Subcutaneous abdominal adipose tissue (tissue), 5 donors: ENCODE measurements at regions not wholly inside any gene's neighbourhood (a gene's known extent, or its start where the extent isn't known, plus 50 kb on each side); places are given as distances from the start of the nearest gene placed in this dataset.
"Not testable (repeated sequence)": the region's sequence is repeated elsewhere in the genome, so short reads cannot be mapped to it uniquely, and the experiment has no call there.

Source experiments
- H3K27ac ChIP-seq: one replicate; pipeline ENCODE4 v1.7.0; 2013; ENCODE audit warnings: low read depth, mild to moderate bottlenecking, inconsistent platforms, low read length, moderate library complexity
- H3K27me3 ChIP-seq, 5 donors: one replicate each; pipeline ENCODE4 v1.7.0; 2013; ENCODE audit warnings: low read length in 5 of 5, inconsistent platforms in 1 of 5; ENCODE audit not compliant: control insufficient read depth in 5 of 5, insufficient read depth in 4 of 5
- H3K36me3 ChIP-seq, 5 donors: one replicate each; pipeline ENCODE4 v1.7.0; 2013; ENCODE audit warnings: low read length in 5 of 5; ENCODE audit not compliant: control insufficient read depth in 5 of 5, insufficient read depth in 5 of 5
- H3K4me1 ChIP-seq, 5 donors: one replicate each; pipeline ENCODE4 v1.7.0; 2013; ENCODE audit warnings: low read length in 5 of 5, mild to moderate bottlenecking in 3 of 5, moderate library complexity in 1 of 5; ENCODE audit not compliant: control insufficient read depth in 5 of 5, insufficient read depth in 5 of 5
- H3K4me3 ChIP-seq, 5 donors: one replicate each; pipeline ENCODE4 v1.7.0; 2013; ENCODE audit warnings: low read length in 5 of 5, low read depth in 1 of 5
- H3K9ac ChIP-seq, 5 donors: one replicate each; pipeline ENCODE4 v1.7.0; 2013; ENCODE audit warnings: low read length in 5 of 5, mild to moderate bottlenecking in 4 of 5, moderate library complexity in 3 of 5
- H3K9me3 ChIP-seq, 5 donors: one replicate each; pipeline ENCODE4 v1.7.0; 2013; ENCODE audit warnings: low read length in 5 of 5; ENCODE audit not compliant: control insufficient read depth in 5 of 5
- donor health status: healthy.
- donor health status: healthy.
- donor health status: healthy.
- donor health status: healthy.
- donor health status: healthy.

DNA sequence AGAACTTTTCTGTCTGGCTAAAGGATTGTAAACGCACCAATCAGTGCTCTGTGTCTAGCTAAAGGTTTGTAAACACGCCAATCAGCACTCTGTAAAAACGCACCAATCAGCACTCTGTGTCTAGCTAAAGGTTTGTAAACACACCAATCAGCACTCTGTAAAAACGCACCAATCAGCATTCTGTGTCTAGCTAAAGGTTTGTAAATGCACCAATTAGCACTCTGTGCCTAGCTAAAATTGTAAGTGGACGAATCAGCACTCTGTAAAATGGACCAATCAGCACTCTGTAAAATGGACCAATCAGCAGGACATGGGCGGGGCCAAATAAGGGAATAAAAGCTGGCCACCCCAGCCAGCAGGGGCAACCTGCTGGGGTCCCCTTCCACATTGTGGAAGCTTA lies 134.1 kb downstream of the PSAT1 start:
- not testable (repeated sequence) for H3K9ac ChIP-seq, H3K27me3 ChIP-seq, H3K4me1 ChIP-seq, H3K27ac ChIP-seq, H3K4me3 ChIP-seq, H3K36me3 ChIP-seq, H3K9me3 ChIP-seq

DNA sequence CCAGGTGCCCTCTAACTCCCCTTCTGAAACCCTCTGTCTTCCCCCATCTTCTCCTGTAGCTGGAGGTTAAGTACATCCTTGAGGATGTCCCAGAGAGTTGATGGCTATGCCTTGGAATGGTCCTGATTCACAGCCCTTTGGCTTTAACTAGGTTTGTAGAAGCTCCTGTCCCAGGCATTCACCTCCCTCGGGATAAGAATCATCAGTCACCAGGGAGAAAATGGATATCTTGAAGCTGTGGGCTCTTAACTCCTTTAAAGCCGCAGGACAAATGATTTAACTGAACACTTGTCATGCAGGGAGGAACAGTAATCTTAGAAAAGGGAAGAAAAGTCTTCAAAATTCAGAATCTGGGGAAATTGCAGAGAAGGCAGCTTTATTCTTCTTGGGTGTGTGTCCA lies 139.9 kb downstream of the PSAT1 start:
- Histone ChIP-seq H3K4me3 (no peak overlapping the region), H3K27me3 (peaks cover 0 to 17% (median 5%) of the 10 kb centered on the region in 5 donors), H3K9me3 (no peaks in the 10 kb centered on the region), H3K4me1 (peaks cover 0 to 9% (median 4%) of the 10 kb centered on the region in 5 donors), H3K27ac (no peak overlapping the region), H3K9ac (no peak overlapping the region), H3K36me3 (no peaks in the 10 kb centered on the region)

DNA sequence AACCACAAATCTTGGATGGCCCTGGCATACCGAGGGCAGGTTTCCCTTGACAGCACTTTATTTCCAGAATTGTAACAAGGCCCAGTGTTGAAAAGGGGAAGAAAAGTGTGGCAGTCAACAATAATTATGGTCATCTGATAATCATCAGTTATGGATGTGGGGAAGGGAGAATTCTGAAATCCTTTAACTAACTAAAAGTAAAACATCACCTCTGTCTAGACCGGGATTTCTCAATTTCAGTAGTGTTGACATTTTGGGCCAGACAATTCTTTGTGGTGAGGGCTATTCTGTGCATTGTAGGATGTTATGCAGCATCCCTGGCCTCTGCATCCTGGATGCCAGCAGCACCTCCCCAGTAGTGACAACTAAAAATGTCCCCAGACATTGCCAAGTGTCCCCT lies 140.4 kb downstream of the PSAT1 start:
- Histone ChIP-seq H3K27me3 (peaks cover 0 to 17% (median 5%) of the 10 kb centered on the region in 5 donors), H3K4me1 (peaks cover 0 to 9% (median 4%) of the 10 kb centered on the region in 5 donors), H3K4me3 (no peak overlapping the region), H3K36me3 (no peaks in the 10 kb centered on the region), H3K9ac (no peak overlapping the region), H3K9me3 (no peaks in the 10 kb centered on the region), H3K27ac (no peak overlapping the region)

DNA sequence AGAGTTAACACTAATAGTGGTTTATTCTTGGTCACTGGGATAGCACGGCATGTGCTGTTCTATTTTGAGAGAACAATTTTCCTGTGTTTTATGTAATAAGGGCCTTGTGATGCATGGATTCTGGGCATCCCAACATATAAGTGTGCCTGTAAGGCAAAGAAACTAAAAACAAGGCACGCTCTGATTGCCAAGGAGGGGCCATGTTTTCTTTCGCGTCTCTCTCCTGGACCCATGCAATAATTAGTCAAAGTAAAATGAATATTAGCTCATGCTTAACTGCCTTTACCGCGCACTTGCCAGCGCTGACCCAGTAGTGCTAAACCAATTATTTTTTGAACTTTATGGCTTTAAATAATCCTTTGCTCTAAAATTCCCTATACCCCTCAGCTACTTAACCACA lies 140.9 kb downstream of the PSAT1 start:
- peaks cover 0 to 17% (median 5%) of the 10 kb centered on the region in 5 donors for H3K27me3 ChIP-seq
- H3K4me1 ChIP-seq: peaks cover 0 to 9% (median 4%) of the 10 kb centered on the region in 5 donors
- no peaks in the 10 kb centered on the region for H3K9me3 ChIP-seq
- no peak overlapping the region for H3K27ac ChIP-seq
- no peak overlapping the region for H3K4me3 ChIP-seq
- no peak overlapping the region for H3K9ac ChIP-seq
- H3K36me3 ChIP-seq: no peaks in the 10 kb centered on the region

DNA sequence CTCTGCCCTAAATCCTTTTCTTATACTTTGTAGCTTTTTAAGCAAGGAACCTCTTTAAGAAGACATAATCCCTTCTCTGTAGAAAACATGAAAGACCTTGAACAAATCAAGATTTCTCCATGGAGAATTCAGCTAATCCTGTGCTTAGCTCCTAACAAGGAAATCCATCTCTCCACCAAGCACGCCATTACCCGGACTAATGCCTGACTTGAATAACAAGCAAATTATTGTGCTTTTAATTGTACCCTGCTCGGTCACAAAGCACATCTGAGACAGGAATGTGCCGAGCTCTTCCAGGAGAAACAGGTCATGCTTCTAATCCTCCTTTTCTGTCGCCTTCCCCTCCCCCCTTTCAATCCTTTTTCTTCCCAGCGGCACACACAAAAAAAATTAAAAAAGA lies 141.3 kb downstream of the PSAT1 start:
- H3K27ac ChIP-seq: no peak overlapping the region

DNA sequence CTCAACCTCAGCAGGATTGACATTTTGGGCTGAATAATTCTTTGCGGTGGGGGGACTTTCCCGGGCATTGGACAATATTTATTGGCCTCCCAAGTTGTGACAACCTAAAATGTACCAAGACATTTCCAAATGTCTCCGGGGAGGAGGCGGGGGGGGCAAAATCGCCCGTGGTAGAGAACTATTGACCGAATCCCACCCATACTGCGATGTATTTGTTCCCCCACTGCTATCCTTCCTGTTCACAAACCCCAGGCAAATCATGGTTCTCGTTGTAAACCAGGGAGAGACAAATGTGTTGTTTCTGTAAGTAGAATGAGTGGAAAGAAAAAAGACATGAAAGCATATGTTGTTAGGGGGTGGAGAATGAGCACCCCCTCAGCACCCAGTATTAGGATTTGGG lies 141.9 kb downstream of the PSAT1 start:
- Histone ChIP-seq H3K9ac (no peak overlapping the region), H3K27ac (no peak overlapping the region), H3K4me1 (peaks cover 0 to 9% (median 4%) of the 10 kb centered on the region in 5 donors), H3K4me3 (no peak overlapping the region), H3K36me3 (no peaks in the 10 kb centered on the region), H3K27me3 (peaks cover 0 to 17% (median 5%) of the 10 kb centered on the region in 5 donors), H3K9me3 (no peaks in the 10 kb centered on the region)

More for the DNA sequence above, 141.3 kb downstream of the PSAT1 start:
- H3K27me3 ChIP-seq: peaks cover 0 to 17% (median 5%) of the 10 kb centered on the region in 5 donors
- H3K4me3 ChIP-seq: no peak overlapping the region
- no peak overlapping the region for H3K9ac ChIP-seq
- H3K36me3 ChIP-seq: no peaks in the 10 kb centered on the region
- no peaks in the 10 kb centered on the region for H3K9me3 ChIP-seq
- peaks cover 0 to 9% (median 4%) of the 10 kb centered on the region in 5 donors for H3K4me1 ChIP-seq

DNA sequence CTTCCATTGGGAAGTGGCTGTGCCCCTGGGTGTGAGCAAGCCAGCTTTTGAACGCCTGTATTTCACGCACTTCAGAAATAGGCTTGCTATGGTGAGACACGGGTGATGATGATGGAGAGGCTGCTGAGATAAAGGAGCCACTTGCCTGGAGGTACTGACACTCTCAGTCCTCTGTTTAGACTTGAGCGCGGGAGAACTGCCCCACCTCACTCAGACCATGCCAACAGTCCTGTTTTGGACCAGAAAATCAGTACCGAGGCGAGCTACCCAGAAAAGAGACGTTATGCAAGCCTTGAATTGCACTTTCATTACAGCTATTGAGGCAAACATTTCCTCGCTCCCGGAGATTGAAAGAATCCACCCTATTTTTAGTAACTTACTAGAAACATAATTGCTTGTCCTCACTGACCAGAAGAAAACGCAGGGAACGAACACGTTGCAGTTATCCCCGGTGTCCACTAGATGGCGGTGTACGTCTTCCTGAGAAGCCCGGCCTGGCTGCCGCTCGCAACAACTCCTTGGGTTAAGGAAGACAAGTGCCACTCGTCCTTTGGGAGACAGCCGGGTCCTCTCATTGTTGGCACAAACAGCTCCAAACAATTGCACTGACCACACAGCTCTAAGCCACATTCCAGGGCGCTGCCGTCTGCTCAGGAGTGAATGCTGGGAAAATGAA lies 142.4 kb downstream of the PSAT1 start:
- Histone ChIP-seq H3K27me3 (peaks cover 0 to 17% (median 5%) of the 10 kb centered on the region in 5 donors), H3K4me3 (no peak overlapping the region), H3K9ac (no peak overlapping the region), H3K36me3 (no peaks in the 10 kb centered on the region), H3K4me1 (peaks cover 0 to 11% (median 4%) of the 10 kb centered on the region in 5 donors), H3K9me3 (no peaks in the 10 kb centered on the region), H3K27ac (no peak overlapping the region)

DNA sequence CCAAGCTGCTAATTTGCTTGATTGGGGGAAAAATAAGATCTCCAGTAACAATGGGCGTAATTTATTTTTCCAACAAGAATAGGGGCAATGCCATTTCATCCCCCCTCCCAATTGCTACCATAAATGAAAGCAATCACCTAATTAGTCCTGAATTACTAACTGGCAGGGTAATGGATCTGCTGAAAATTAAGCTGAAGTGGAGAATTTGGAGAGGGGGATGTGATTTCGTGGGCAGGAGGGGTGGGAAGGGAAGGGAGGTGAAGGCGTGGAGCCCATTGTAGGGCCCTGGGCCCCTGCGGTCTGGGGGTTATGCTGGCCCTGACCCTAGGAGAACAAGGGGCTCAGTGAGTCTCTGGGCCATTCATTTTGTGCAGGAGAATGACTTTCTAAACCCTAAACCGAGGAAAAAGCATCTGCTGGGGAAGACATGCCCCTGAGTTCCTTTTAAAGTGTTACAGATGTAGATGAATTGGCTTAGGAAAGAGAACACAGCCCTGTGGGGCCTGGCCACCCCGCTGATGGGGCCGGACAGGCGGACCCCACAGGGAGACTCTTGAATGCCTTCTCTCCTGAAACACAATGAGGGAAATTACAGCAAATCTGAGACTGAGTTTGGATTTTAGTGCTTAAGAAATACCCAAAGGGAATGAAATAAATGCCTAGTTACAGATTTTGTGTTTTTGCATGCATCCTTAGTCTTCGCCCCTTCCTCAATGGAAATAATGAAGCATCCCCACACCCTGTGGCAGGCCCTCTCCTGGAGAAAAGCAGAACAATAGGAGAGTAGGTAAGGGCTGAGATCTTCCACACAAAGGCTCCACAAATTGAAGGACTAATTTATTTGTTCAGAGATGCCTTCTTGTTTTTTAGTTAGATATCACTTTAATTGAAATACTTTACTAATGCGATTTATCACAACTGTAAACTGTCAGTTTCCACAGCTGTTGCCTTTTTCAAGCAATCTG lies 143.2 kb downstream of the PSAT1 start:
- no peak overlapping the region for H3K4me3 ChIP-seq
- H3K27me3 ChIP-seq: peaks cover 0 to 16% (median 5%) of the 10 kb centered on the region in 5 donors
- no peaks in the 10 kb centered on the region for H3K9me3 ChIP-seq
- H3K27ac ChIP-seq: no peak overlapping the region
- no peak overlapping the region for H3K9ac ChIP-seq
- no peaks in the 10 kb centered on the region for H3K36me3 ChIP-seq
- peaks cover 0 to 11% (median 4%) of the 10 kb centered on the region in 5 donors for H3K4me1 ChIP-seq

DNA sequence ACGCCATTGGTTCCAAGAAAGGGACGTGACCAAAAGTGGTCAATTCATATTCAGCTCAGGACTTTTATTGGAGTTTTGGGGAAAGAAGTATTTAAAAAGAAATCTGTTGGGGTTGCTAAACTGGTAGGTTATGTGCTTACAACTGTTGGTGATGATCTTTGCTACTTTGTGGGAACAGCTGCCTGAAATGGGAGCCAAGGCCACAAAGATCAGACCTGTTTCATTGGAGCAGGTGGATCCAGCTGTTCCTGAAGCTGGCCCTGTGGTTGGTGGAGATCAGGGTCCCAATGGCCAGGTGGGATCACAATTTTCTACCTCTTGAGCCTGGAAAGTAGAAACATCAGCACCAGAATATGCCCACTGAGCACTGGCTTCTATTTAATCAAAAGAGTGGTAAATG lies 144.5 kb downstream of the PSAT1 start:
- H3K27me3 ChIP-seq: peaks cover 0 to 14% (median 5%) of the 10 kb centered on the region in 5 donors
- H3K27ac ChIP-seq: no peak overlapping the region
- H3K9me3 ChIP-seq: no peaks in the 10 kb centered on the region
- no peak overlapping the region for H3K9ac ChIP-seq
- H3K36me3 ChIP-seq: no peaks in the 10 kb centered on the region
- no peak overlapping the region for H3K4me3 ChIP-seq
- H3K4me1 ChIP-seq: peaks cover 0 to 11% (median 4%) of the 10 kb centered on the region in 5 donors
